GM12801 (cell line): ENCODE measurements at regions not wholly inside any gene's neighbourhood (a gene's known extent, or its start where the extent isn't known, plus 50 kb on each side); places are given as distances from the start of the nearest gene placed in this dataset.

Experiments
- TF ChIP-seq, protein P1 (sequence below): IDR thresholded peaks from one replicate; pipeline ENCODE4 v1.5.1; 2011; ENCODE audit warnings: control low read depth; ENCODE audit not compliant: insufficient read length; ENCODE audit errors: extremely low read depth

DNA sequence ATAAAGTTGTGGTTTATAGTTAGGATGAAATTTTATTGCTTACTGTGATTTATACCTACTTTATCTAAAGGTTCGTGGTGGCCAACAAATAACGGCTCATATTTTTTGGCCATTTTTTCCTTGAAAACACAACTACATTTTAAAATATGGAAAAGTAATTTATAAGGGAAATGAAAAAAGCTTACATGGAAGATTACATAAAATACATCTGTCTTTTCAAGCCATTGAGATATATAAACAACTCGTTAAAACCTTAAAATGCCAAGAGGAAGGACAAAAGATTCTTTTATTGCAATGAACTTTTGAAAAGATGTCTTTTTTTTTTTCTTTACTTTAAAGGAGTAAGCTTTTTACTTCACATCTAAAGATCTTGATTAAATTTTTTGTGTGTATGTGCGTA is 55.4 kb upstream of the EYA4 start:
- TF ChIP-seq, protein P1, sequence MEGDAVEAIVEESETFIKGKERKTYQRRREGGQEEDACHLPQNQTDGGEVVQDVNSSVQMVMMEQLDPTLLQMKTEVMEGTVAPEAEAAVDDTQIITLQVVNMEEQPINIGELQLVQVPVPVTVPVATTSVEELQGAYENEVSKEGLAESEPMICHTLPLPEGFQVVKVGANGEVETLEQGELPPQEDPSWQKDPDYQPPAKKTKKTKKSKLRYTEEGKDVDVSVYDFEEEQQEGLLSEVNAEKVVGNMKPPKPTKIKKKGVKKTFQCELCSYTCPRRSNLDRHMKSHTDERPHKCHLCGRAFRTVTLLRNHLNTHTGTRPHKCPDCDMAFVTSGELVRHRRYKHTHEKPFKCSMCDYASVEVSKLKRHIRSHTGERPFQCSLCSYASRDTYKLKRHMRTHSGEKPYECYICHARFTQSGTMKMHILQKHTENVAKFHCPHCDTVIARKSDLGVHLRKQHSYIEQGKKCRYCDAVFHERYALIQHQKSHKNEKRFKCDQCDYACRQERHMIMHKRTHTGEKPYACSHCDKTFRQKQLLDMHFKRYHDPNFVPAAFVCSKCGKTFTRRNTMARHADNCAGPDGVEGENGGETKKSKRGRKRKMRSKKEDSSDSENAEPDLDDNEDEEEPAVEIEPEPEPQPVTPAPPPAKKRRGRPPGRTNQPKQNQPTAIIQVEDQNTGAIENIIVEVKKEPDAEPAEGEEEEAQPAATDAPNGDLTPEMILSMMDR = no peak

DNA sequence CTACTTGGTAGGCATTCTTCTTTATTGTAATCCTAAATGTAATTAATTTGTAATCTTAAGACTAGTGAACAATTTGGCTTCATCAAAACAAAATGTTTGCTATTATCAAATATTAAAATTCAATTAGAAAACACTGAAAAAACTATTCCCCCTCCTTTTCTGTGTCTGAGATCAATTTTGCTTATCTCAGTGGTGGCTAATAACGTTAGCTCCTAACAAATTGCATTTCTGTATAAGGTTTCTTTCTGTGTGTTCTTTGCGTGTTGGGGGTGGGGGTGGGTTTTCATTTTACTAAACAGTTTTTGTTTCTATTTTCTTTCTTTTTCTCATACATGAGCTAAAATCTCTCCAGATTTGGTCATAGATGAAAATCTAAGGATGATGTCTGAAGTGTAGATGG is 54.0 kb upstream of the EYA4 start:
- TF ChIP-seq, protein P1 = no peak

DNA sequence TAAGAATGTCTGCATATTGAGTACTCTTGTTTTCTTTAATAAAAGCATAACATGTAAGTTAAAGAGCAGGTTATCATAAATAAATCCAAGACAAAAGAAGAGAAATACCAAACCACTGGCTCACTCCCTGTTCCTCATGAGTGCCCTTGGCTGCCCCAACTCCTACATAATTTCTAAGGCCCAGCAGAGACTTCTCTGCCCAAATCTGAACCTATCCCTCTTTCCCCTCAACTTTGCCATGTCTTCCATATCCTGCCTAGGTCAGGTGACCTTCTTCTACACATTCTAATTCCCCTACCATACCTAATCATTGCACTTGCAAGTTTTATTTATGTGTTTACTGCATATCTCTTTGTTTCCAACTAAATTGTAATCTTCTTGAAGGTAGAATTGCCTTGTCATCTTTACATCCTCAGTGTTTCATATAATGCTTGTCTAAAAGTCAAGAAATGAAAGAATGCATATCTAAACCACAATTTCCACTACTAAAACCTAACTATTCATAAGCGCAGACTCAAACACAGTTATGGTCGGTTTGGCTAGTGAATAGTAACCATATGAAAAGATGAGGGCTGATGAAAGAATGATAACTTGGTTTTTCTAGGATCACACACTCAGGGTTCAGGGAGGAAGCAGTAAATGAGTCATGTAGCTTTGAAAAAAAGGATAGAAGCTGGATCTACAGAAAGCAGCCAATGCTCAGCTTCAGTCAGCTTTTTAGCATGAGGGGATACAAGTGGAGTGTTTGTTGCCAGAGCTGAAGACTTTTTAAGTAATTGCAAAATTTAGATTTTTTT is 53.3 kb upstream of the EYA4 start:
- TF ChIP-seq, protein P1 = no peak

DNA sequence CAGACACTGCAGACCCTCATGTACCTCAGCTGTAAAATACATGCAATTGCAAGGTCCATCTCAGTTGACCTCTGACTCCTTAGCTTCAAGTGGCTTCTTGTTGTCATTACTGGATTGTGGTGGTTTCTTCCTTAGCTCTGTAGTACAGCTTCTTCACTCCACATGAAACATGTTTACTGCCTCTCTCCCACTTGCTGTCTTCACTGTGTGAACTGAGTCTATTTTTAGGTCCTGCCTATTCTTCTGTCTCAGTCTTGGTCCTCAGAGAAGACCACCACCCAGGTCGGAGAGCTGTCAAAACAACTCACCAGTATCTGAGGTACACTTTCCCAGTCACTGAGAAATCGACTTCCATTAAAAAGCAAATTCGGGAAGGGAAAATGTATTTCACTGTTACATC is 50.2 kb upstream of the EYA4 start:
- TF ChIP-seq, protein P1 = no peak

DNA sequence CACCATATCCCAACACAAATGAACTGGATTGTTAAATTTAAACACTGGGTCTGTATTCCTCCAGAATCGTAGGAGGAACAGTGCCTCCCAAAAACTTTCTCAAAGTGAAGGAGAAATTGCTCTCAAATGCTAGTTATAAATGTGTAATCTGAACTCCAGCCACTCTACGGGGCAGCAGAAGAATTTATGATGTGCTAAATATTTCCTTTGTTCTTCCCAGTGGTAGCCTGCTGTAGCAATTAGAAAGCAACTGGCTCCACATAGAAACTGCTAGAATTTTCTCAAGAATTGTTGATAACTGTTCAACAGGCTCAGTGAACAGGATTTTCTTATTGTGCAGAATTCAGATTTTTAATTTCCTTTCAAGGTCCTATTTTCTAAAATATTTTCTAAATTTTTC is 49.8 kb upstream of the EYA4 start:
- TF ChIP-seq, protein P1 = no peak
